Heart left ventricle (tissue), 16 donors: ENCODE measurements at regions not wholly inside any gene's neighbourhood (a gene's known extent, or its start where the extent isn't known, plus 50 kb on each side); places are given as distances from the start of the nearest gene placed in this dataset.

Experiments
- ATAC-seq, 4 donors: fragments of 200-7000 bp; cut with Tn5 transposase; one replicate each; pipeline ENCODE4 v1.9.1; 2020 to 2022; ENCODE audit warnings: moderate library complexity in 4 of 4, mild to moderate bottlenecking in 3 of 4, moderate number of reproducible peaks in 1 of 4
- DNase-seq, 5 donors: peaks; one replicate each; pipeline ENCODE4 v3.0.0-alpha.2; 2020
- H3K27ac ChIP-seq, 12 donors: fragments of 200-600 bp; sonication (generic) in 4 of 12; one replicate each; pipeline versions ENCODE4 v1.5.0 to v1.8.0; 2016 to 2022; ENCODE audit warnings: mild to moderate bottlenecking in 2 of 12
- H3K27me3 ChIP-seq, 9 donors: fragments of 200-600 bp; sonication (generic) in 2 of 9; one replicate each; pipeline versions ENCODE4 v1.5.1 to v1.8.0; 2016 to 2022; ENCODE audit warnings: mild to moderate bottlenecking in 3 of 9
- H3K36me3 ChIP-seq, 9 donors: fragments of 200-600 bp; sonication (generic) in 2 of 9; one replicate each; pipeline versions ENCODE4 v1.5.0 to v1.8.0; 2018 to 2022; ENCODE audit warnings: mild to moderate bottlenecking in 2 of 9
- H3K4me1 ChIP-seq, 12 donors: fragments of 200-600 bp; sonication (generic) in 4 of 12; one replicate each; pipeline versions ENCODE4 v1.5.0 to v1.8.0; 2016 to 2022; ENCODE audit warnings: mild to moderate bottlenecking in 3 of 12
- H3K4me3 ChIP-seq, 12 donors: fragments of 200-600 bp; sonication (generic) in 4 of 12; one replicate each; pipeline versions ENCODE4 v1.5.0 to v1.8.0; 2017 to 2022; ENCODE audit warnings: mild to moderate bottlenecking in 9 of 12, moderate library complexity in 4 of 12
- H3K9me3 ChIP-seq, 12 donors: fragments of 200-600 bp; sonication (generic) in 4 of 12; one replicate each; pipeline versions ENCODE4 v1.5.0 to v1.8.0; 2016 to 2022; ENCODE audit warnings: mild to moderate bottlenecking in 1 of 12
- POLR2A ChIP-seq, 2 donors: fragments of 450-650 bp; IDR thresholded peaks; one replicate each; pipeline ENCODE4 v1.6.1; 2017; ENCODE audit warnings: antibody characterized with exemption in 2 of 2, mild to moderate bottlenecking in 2 of 2, moderate library complexity in 2 of 2
- WGBS, 4 donors: extraction: QIAGEN DNeasy Blood & Tissue Kit in 2 of 4; methylation state at CpG; one replicate each; pipeline versions ENCODE4 v1.1.5 to v1.1.7; 2013 to 2018; 5-methylcytosine and 5-hydroxymethylcytosine counted together
- intact Hi-C, 10 donors: fragments of 100-400 bp; cut with DNase I; formaldehyde crosslinking; loops; one replicate each; pipeline versions ENCODE4 v1.11.1 to v1.14.2; 2022
- TF ChIP-seq, protein P1 (sequence below), 12 donors: fragments of 200-600 bp; sonication (generic) in 4 of 12; IDR thresholded peaks; one replicate each; pipeline versions ENCODE4 v1.5.0 to v1.8.0; 2018 to 2022; ENCODE audit warnings: antibody characterized with exemption in 12 of 12, mild to moderate bottlenecking in 5 of 12
- donor health status: ischemic (EF 13 %, LVEDD 7.1; RV severe dilation, severe dysfunction).
- donor health status: healthy with polysubstance abuse.
- donor health status: DM: no; HTN: yes; CAD: no.
- donor health status: DM: no; HTN: no; CAD: no.
- donor health status: ischemic (EF 25% LVEDD 6.9; RV normal size, moderate dysfunction).
- donor health status: ischemic (EF 25% LVEDD 5.7; RV mildly dilated, moderate dysfunction).
- donor health status: healthy.
- donor health status: DM: yes; HTN: yes; CAD: no.
- donor health status: ischemic (EF 35%, LVEDD 5.7; RV mildly dilated, moderate dysfunction).
- donor health status: nonischemic (EF 11% LVEDD 7.7; RV severe dilation, severe dysfunction).
- donor health status: DM: yes; HTN: yes; CAD: no.
- donor health status: PGD.
- donor health status: ischemic (EF 29% LVEDD 5.4; RV normal size, mild dysfunction).
- donor health status: nonischemic (EF 23%, LVEDD 6.1; RV moderate dilation, normal function).

- no peaks in the 10 kb centered on the region for H3K36me3 ChIP-seq
- no peaks in the 10 kb centered on the region for H3K4me1 ChIP-seq
- intact Hi-C loops = no loop called here
- ATAC-seq (no peak), DNase-seq (no peak)
- no peaks in the 10 kb centered on the region for H3K9me3 ChIP-seq
- H3K4me3 ChIP-seq = no peak overlapping the region
- no peak overlapping the region for H3K27ac ChIP-seq
- no peaks in the 10 kb centered on the region for H3K27me3 ChIP-seq
- 69 to 80% (median 73%) methylated on average over 2 of the region's 2 CpGs for WGBS, 4 donors
- no peak for TF ChIP-seq POLR2A (IDR thresholded peaks at IDR 0.05)
- TF ChIP-seq, protein P1, sequence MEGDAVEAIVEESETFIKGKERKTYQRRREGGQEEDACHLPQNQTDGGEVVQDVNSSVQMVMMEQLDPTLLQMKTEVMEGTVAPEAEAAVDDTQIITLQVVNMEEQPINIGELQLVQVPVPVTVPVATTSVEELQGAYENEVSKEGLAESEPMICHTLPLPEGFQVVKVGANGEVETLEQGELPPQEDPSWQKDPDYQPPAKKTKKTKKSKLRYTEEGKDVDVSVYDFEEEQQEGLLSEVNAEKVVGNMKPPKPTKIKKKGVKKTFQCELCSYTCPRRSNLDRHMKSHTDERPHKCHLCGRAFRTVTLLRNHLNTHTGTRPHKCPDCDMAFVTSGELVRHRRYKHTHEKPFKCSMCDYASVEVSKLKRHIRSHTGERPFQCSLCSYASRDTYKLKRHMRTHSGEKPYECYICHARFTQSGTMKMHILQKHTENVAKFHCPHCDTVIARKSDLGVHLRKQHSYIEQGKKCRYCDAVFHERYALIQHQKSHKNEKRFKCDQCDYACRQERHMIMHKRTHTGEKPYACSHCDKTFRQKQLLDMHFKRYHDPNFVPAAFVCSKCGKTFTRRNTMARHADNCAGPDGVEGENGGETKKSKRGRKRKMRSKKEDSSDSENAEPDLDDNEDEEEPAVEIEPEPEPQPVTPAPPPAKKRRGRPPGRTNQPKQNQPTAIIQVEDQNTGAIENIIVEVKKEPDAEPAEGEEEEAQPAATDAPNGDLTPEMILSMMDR (IDR thresholded peaks at IDR 0.05) = no peak
Measured at GRCh38 chrX:12011075-12011474, 127.2 kb upstream of the FRMPD4 start.

GRCh38 chrX:12013211-12013618, 125.1 kb upstream of the FRMPD4 start:
- Histone ChIP-seq H3K9me3 (no peaks in the 10 kb centered on the region), H3K36me3 (no peaks in the 10 kb centered on the region), H3K27me3 (no peaks in the 10 kb centered on the region), H3K27ac (no peak overlapping the region), H3K4me3 (no peak overlapping the region), H3K4me1 (no peaks in the 10 kb centered on the region)
- TF ChIP-seq, protein P1 (IDR thresholded peaks at IDR 0.05) = no peak
- TF ChIP-seq POLR2A (IDR thresholded peaks at IDR 0.05) = no peak
- no peak for DNase-seq
- 64 to 79% (median 71%) methylated on average over 2 of the region's 2 CpGs for WGBS, 4 donors
- intact Hi-C loops = no loop called here
- ATAC-seq = no peak

- intact Hi-C loops = no loop called here
- WGBS, 4 donors = 11 to 40% (median 14%) methylated on average over 1 of the region's 1 CpG
Measured at GRCh38 chrX:12021698-12022097, 116.6 kb upstream of the FRMPD4 start.

GRCh38 chrX:12026481-12026880, 111.8 kb upstream of the FRMPD4 start:
- intact Hi-C loops = no loop called here

More at GRCh38 chrX:12021698-12022097, 116.6 kb upstream of the FRMPD4 start:
- H3K9me3 ChIP-seq = no peaks in the 10 kb centered on the region
- no peak overlapping the region for H3K27ac ChIP-seq
- DNase-seq = peak in 3 of 5 donors; percentile 4 to 28 (median 23)
- ATAC-seq = peak in 3 of 4 donors; percentile 75 to 90 (median 77)
- H3K4me3 ChIP-seq = no peak overlapping the region
- no peaks in the 10 kb centered on the region for H3K27me3 ChIP-seq
- H3K36me3 ChIP-seq = no peaks in the 10 kb centered on the region
- TF ChIP-seq, protein P1 (IDR thresholded peaks at IDR 0.05) = no peak
- TF ChIP-seq POLR2A (IDR thresholded peaks at IDR 0.05) = no peak
- peaks cover 0 to 6% (median 0%) of the 10 kb centered on the region in 12 donors for H3K4me1 ChIP-seq

More at GRCh38 chrX:12026481-12026880, 111.8 kb upstream of the FRMPD4 start:
- no peak for ATAC-seq
- Histone ChIP-seq H3K9me3 (no peaks in the 10 kb centered on the region), H3K4me1 (peaks cover 0 to 4% (median 0%) of the 10 kb centered on the region in 12 donors), H3K4me3 (no peak overlapping the region), H3K27ac (no peak overlapping the region), H3K27me3 (no peaks in the 10 kb centered on the region), H3K36me3 (no peaks in the 10 kb centered on the region)
- TF ChIP-seq, protein P1 (IDR thresholded peaks at IDR 0.05) = no peak
- no peak for TF ChIP-seq POLR2A (IDR thresholded peaks at IDR 0.05)
- WGBS, 4 donors = 56 to 89% (median 76%) methylated on average over 2 of the region's 2 CpGs
- DNase-seq = no peak
